ENCODE measurements at regions not wholly inside any gene's neighbourhood (a gene's known extent, or its start where the extent isn't known, plus 50 kb on each side); places are given as distances from the start of the nearest gene placed in this dataset.

DNA sequence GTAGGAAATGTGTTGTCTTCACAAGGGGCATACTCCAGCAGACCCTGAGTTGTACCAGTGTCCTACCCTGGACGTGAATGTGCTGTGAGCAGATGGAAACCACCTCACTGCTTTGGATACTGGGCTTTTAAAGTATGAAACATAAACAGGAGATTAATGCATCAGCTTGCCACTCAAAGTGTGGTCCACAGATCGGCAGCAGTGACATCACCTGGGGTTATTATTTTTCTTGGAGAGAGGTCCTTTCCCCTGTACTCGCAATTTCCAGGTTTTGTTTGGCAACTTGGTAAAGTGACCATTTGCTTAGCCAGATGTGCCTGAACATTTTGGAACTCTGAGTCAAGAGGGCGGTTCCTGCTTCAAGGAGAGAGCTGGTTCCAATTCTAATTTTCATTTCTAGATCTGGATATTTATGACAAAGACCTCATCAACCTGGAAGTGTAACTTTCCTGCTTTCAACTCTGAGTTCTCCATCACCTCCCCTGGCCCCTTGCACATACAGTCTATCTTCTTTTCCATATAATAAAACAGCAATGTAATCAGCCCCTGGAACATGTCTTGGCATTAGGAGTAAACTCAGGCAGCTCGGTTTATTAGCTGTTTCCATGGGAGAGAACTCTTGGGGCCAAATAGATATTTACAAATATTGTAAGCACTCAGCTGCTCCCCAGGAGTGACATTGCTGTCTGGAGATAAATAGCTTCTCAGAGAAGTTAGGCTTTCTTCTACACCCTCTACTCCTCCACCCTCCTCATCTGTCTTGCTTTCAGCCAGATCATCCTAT, 237.0 kb upstream of the TBX3 start:
- no peak for DNase-seq (ENCODE audit: low spot score)
- TF ChIP-seq, protein P1, sequence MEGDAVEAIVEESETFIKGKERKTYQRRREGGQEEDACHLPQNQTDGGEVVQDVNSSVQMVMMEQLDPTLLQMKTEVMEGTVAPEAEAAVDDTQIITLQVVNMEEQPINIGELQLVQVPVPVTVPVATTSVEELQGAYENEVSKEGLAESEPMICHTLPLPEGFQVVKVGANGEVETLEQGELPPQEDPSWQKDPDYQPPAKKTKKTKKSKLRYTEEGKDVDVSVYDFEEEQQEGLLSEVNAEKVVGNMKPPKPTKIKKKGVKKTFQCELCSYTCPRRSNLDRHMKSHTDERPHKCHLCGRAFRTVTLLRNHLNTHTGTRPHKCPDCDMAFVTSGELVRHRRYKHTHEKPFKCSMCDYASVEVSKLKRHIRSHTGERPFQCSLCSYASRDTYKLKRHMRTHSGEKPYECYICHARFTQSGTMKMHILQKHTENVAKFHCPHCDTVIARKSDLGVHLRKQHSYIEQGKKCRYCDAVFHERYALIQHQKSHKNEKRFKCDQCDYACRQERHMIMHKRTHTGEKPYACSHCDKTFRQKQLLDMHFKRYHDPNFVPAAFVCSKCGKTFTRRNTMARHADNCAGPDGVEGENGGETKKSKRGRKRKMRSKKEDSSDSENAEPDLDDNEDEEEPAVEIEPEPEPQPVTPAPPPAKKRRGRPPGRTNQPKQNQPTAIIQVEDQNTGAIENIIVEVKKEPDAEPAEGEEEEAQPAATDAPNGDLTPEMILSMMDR (IDR thresholded peaks at IDR 0.05): no peak
- Histone ChIP-seq H3K27ac (peak overlapping the region in 1 of 2 donors; percentile 32), H3K4me3 (no peak overlapping the region)

DNA sequence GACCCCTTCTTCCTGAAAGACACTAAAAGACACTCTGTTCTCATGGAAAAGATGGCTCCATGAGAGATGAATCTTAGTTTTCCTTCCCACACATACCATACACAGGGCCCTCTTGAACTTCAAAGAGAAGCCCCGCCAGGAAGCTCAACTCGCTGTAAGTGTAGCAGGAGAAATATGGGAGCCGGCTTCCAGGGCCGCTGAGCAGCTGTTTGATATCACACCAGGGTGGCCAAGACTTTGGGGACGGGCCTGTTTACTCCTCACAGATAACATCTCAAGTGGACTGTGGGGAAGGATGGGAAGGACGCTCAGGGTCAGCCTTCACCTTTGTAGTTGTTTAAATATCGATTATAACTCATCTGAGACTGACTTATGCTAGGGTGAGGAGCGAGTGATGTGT, 235.5 kb upstream of the TBX3 start:
- DNase-seq (ENCODE audit: low spot score): no peak
- TF ChIP-seq, protein P1 (IDR thresholded peaks at IDR 0.05): no peak
- Histone ChIP-seq H3K4me3 (no peak overlapping the region), H3K27ac (no peak overlapping the region)

DNA sequence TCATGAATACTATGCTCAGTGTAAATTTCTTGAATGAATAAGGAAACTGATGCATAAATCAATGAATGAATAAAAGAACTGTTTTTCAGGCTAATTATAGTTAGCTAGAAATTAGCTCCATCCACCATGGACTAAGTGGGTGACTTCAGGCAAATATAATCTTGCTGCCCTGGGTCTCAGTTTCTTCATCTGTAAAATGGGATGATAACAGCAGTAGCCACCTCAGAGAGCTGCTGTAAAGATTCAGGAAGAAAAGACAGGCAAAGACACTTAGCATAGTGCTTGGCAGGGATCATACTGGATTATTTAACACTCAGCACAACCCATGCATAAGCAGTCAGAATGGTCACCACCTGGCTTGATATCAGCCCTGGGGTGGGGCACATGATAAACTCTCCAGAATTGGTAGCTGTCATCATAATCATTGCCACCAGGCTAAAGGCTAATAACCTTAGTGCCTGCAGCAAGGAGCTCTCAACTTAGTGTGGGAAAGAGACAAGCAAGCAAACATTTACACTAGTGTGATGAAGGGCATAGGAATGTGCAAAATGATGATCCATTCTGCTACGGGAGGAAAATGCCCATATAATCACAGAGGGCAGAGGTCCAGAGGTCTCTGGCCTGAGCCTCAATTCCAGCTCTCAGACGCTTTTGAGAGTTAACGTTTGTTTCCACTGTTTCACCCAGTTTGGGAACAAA, 234.7 kb upstream of the TBX3 start:
- no peak overlapping the region for H3K4me3 ChIP-seq
- TF ChIP-seq, protein P1 (IDR thresholded peaks at IDR 0.05): no peak
- DNase-seq (ENCODE audit: low spot score): no peak
- H3K27ac ChIP-seq: no peak overlapping the region

DNA sequence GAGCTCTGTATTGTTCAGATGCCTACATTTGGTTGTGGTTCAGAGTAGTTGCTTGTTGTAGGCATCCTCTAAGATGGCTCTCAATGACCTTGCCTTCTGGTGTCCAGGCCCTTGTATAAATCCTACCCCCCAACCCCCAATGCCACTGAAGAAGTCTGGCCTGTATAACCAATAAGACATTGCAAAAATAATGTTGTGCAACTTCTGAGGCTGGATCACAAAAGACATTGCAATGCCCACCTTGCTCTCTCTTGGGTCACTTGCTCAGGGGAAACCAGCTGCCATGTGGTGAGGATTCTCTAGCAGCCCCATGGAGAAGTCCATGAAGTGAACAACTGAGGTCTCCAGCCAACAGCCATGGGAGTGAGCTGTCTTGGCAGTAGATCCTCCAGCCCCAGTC, 234.0 kb upstream of the TBX3 start:
- DNase-seq (ENCODE audit: low spot score): no peak
- Histone ChIP-seq H3K27ac (no peak overlapping the region), H3K4me3 (no peak overlapping the region)
- TF ChIP-seq, protein P1 (IDR thresholded peaks at IDR 0.05): no peak

DNA sequence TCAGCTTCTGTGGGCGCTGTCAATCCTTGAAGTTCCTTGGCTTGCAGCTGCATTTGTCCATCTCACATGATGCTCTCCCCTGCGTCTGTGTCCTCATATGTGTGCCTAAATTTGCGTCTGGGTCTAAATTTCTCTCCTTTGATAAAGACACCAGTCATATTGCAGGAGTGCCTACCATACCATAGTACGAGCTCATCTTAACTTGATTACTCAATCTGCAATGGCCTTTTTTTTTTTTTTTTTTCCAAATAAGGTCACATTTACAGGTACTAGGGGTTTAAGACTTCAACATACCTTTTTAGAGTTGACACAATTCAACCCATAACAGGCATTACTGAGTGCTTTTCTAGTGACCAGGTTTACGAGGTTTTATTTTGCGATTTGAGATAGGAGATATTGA, 233.3 kb upstream of the TBX3 start:
- H3K27ac ChIP-seq: no peak overlapping the region
- TF ChIP-seq, protein P1 (IDR thresholded peaks at IDR 0.05): no peak
- no peak for DNase-seq (ENCODE audit: low spot score)

DNA sequence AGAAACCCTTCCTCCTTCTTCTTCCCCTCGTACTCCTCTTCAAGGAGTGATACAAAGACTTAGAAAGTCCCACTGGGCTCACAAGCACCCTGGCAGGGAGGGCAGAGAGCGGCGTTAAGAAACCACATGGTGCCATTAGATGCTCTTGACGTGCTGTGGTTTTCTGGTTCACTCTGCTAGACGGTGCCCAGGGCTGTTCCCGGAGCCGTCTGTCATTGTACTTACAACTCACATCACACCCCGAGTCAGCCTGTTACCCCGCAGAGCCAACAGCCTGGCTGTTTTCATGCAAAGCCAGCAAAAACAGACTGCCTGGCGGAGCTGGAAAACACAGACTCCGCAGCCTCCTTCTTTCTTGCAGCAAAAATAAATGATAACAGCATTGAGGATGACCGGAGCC, 232.6 kb upstream of the TBX3 start:
- DNase-seq (ENCODE audit: low spot score): no peak
- Histone ChIP-seq H3K4me3 (no peak overlapping the region), H3K27ac (no peak overlapping the region)
- TF ChIP-seq, protein P1 (IDR thresholded peaks at IDR 0.05): no peak

More for the DNA sequence above, 233.3 kb upstream of the TBX3 start:
- no peak overlapping the region for H3K4me3 ChIP-seq

DNA sequence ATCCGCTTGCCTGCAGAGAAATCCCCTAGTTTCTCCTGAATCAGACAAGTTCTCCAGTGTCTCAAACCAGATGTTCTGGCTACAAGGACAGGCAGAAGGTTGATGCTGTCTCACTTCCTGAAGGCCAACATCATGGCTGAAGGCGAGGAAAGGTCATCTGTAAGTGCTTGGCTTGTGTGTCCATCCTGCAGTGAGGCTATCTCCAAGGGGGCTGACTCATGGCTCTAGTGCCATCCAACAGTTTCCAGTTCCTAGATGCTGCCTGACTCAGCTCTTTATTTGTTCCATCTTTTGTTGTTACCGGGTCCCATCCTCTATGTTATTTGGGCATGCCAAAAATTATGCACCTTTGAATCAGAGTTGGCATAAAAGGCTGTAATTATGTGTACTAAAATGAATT, 232.1 kb upstream of the TBX3 start:
- Histone ChIP-seq H3K27ac (no peak overlapping the region), H3K4me3 (no peak overlapping the region)
- TF ChIP-seq, protein P1 (IDR thresholded peaks at IDR 0.05): no peak
- DNase-seq (ENCODE audit: low spot score): no peak

Data from coronary artery (tissue), 2 donors.